ENCODE measurements at regions not wholly inside any gene's neighbourhood (a gene's known extent, or its start where the extent isn't known, plus 50 kb on each side); places are given as distances from the start of the nearest gene placed in this dataset.

GRCh38 chr16:76665571-76666275 lies 388.5 kb downstream of the CNTNAP4 start:
- ATAC-seq (ENCODE audit: low read depth) (no peak), DNase-seq (no peak)
- TF ChIP-seq, protein P1, sequence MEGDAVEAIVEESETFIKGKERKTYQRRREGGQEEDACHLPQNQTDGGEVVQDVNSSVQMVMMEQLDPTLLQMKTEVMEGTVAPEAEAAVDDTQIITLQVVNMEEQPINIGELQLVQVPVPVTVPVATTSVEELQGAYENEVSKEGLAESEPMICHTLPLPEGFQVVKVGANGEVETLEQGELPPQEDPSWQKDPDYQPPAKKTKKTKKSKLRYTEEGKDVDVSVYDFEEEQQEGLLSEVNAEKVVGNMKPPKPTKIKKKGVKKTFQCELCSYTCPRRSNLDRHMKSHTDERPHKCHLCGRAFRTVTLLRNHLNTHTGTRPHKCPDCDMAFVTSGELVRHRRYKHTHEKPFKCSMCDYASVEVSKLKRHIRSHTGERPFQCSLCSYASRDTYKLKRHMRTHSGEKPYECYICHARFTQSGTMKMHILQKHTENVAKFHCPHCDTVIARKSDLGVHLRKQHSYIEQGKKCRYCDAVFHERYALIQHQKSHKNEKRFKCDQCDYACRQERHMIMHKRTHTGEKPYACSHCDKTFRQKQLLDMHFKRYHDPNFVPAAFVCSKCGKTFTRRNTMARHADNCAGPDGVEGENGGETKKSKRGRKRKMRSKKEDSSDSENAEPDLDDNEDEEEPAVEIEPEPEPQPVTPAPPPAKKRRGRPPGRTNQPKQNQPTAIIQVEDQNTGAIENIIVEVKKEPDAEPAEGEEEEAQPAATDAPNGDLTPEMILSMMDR (IDR thresholded peaks at IDR 0.05) = no peak
- H3K27ac Mint-ChIP-seq = no peak overlapping the region
- H3K4me1 Mint-ChIP-seq = no peaks in the 10 kb centered on the region
- H3K4me3 Mint-ChIP-seq = no peak overlapping the region
- H3K36me3 Mint-ChIP-seq (ENCODE audit: low read depth) = no peaks in the 10 kb centered on the region
- POLR2A ChIA-PET = no interaction called here
- CTCF ChIA-PET = no interaction called here
- intact Hi-C loops (cut with micrococcal nuclease) = no loop called here
- no peaks in the 10 kb centered on the region for H3K9me3 Mint-ChIP-seq
- no peaks in the 10 kb centered on the region for H3K27me3 Mint-ChIP-seq

- Mint-ChIP-seq H3K27ac (no peak overlapping the region), H3K27me3 (no peaks in the 10 kb centered on the region), H3K4me1 (no peaks in the 10 kb centered on the region), H3K9me3 (no peaks in the 10 kb centered on the region), H3K36me3 (ENCODE audit: low read depth) (no peaks in the 10 kb centered on the region), H3K4me3 (no peak overlapping the region)
- POLR2A ChIA-PET = no interaction called here
- CTCF ChIA-PET = no interaction called here
- TF ChIP-seq, protein P1 (IDR thresholded peaks at IDR 0.05) = no peak
- DNase-seq (no peak), ATAC-seq (ENCODE audit: low read depth) (no peak)
- intact Hi-C loops (cut with micrococcal nuclease) = no loop called here
These were observed 391.1 kb downstream of the CNTNAP4 start for GRCh38 chr16:76668207-76668725.

GRCh38 chr16:76669288-76669687 lies 392.1 kb downstream of the CNTNAP4 start:
- no peak overlapping the region for H3K27ac Mint-ChIP-seq
- TF ChIP-seq, protein P1 (IDR thresholded peaks at IDR 0.05) = no peak
- H3K9me3 Mint-ChIP-seq = no peaks in the 10 kb centered on the region
- H3K4me1 Mint-ChIP-seq = no peaks in the 10 kb centered on the region
- no peak overlapping the region for H3K4me3 Mint-ChIP-seq
- ChIA-PET CTCF (no interaction called here), POLR2A (no interaction called here)
- intact Hi-C loops (cut with micrococcal nuclease) = no loop called here
- ATAC-seq (ENCODE audit: low read depth) (no peak), DNase-seq (no peak)
- no peaks in the 10 kb centered on the region for H3K27me3 Mint-ChIP-seq
- H3K36me3 Mint-ChIP-seq (ENCODE audit: low read depth) = no peaks in the 10 kb centered on the region

DNA sequence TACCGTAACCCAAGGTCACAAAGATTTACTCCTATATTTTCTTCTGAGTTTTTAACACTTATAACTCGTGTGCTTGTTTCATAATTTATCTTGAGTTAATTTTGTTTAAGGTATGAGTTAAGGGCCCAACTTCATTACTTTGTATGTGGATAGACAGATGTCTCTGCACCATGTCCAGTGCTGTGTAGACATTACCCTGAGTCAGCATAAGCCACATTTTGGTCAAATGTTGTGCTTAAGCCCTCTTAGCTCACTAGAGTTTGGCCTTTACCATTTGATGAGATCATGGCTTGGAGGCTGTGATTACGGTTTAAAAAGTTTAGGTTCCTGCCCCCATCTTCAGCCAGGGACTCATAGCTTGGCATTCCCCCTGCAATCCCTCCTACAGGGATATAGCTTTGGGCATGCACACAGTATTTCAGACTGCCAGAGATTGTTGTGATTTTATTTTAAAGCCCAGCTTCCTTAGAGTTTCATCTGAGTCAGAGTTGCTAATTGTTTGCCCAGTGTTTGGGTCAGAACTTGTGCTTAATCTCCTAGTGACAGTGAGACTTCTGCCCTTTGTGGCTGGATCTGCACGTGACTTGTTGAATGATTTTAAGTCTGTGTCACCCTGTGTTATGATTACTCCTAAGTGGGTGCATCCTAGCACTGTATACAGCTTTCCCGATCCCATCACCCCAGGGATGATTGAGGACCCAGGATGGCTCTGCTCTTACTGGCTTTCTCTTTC lies 393.1 kb downstream of the CNTNAP4 start:
- no peak overlapping the region for H3K4me3 Mint-ChIP-seq
- ATAC-seq (ENCODE audit: low read depth) (no peak), DNase-seq (no peak)
- H3K27ac Mint-ChIP-seq = no peak overlapping the region
- H3K27me3 Mint-ChIP-seq = no peaks in the 10 kb centered on the region
- H3K9me3 Mint-ChIP-seq = no peaks in the 10 kb centered on the region
- H3K36me3 Mint-ChIP-seq (ENCODE audit: low read depth) = no peaks in the 10 kb centered on the region
- ChIA-PET CTCF (no interaction called here), POLR2A (no interaction called here)
- intact Hi-C loops (cut with micrococcal nuclease) = no loop called here
- TF ChIP-seq, protein P1 (IDR thresholded peaks at IDR 0.05) = no peak
- no peaks in the 10 kb centered on the region for H3K4me1 Mint-ChIP-seq

GRCh38 chr16:76676356-76676755 lies 399.2 kb downstream of the CNTNAP4 start:
- Mint-ChIP-seq H3K4me1 (no peaks in the 10 kb centered on the region), H3K4me3 (no peak overlapping the region), H3K27me3 (no peaks in the 10 kb centered on the region), H3K36me3 (ENCODE audit: low read depth) (no peaks in the 10 kb centered on the region), H3K9me3 (peaks cover 2% of the 10 kb centered on the region), H3K27ac (no peak overlapping the region)
- TF ChIP-seq, protein P1 (IDR thresholded peaks at IDR 0.05) = no peak
- ChIA-PET POLR2A (no interaction called here), CTCF (no interaction called here)
- ATAC-seq (ENCODE audit: low read depth) = no peak
- intact Hi-C loops (cut with micrococcal nuclease) = no loop called here
- no peak for DNase-seq

Data from activated B cell treated with CpG ODN at 0.5 μM for 24 hours (primary cell).